Liver (tissue), 8 donors: ENCODE measurements at regions not wholly inside any gene's neighbourhood (a gene's known extent, or its start where the extent isn't known, plus 50 kb on each side); places are given as distances from the start of the nearest gene placed in this dataset.

Experiments used
- DNase-seq: peaks from one replicate; pipeline ENCODE4 v3.0.0-alpha.2; 2017; ENCODE audit warnings: low spot score
- H3K27ac ChIP-seq, 2 donors: one replicate each; pipeline ENCODE4 v1.7.0; 2013; ENCODE audit warnings: inconsistent platforms in 2 of 2, low read length in 2 of 2, control low read depth in 1 of 2, low read depth in 1 of 2, mild to moderate bottlenecking in 1 of 2
- H3K27me3 ChIP-seq, 4 donors: one replicate each; pipeline versions ENCODE4 v1.6.1 to v1.7.0; 2013; ENCODE audit warnings: low read length in 3 of 4, inconsistent platforms in 1 of 4, mild to moderate bottlenecking in 1 of 4, moderate library complexity in 1 of 4; ENCODE audit not compliant: control insufficient read depth in 4 of 4, insufficient read depth in 4 of 4
- H3K36me3 ChIP-seq, 4 donors: one replicate each; pipeline versions ENCODE4 v1.6.1 to v1.7.0; 2013; ENCODE audit warnings: low read length in 3 of 4, mild to moderate bottlenecking in 3 of 4, low read depth in 1 of 4, moderate library complexity in 1 of 4; ENCODE audit not compliant: control insufficient read depth in 4 of 4, insufficient read depth in 3 of 4
- H3K4me1 ChIP-seq, 4 donors: one replicate each; pipeline versions ENCODE4 v1.6.1 to v1.7.0; 2013; ENCODE audit warnings: low read length in 3 of 4, mild to moderate bottlenecking in 3 of 4, moderate library complexity in 1 of 4; ENCODE audit not compliant: control insufficient read depth in 4 of 4, insufficient read depth in 4 of 4
- H3K4me3 ChIP-seq, 3 donors: one replicate each; pipeline versions ENCODE4 v1.6.1 to v1.7.0; 2013; ENCODE audit warnings: low read length in 3 of 3, control low read depth in 1 of 3, low read depth in 1 of 3, mild to moderate bottlenecking in 1 of 3
- H3K9ac ChIP-seq, 2 donors: one replicate each; pipeline ENCODE4 v1.7.0; 2013; ENCODE audit warnings: low read length in 2 of 2, mild to moderate bottlenecking in 2 of 2, moderate library complexity in 2 of 2, control low read depth in 1 of 2, low read depth in 1 of 2
- H3K9me3 ChIP-seq, 4 donors: one replicate each; pipeline versions ENCODE4 v1.6.1 to v1.7.0; 2013; ENCODE audit warnings: low read length in 3 of 4; ENCODE audit not compliant: control insufficient read depth in 4 of 4
- EGR1 ChIP-seq, 2 donors: IDR thresholded peaks; 2 replicates each; pipeline ENCODE4 v1.6.1; 2016 to 2018; ENCODE audit warnings: antibody characterized with exemption in 2 of 2, low read depth in 2 of 2
- FOXA1 ChIP-seq: IDR thresholded peaks from 2 replicates; pipeline ENCODE4 v1.6.1; 2016; ENCODE audit warnings: antibody characterized with exemption
- FOXA2 ChIP-seq: IDR thresholded peaks from 2 replicates; pipeline ENCODE4 v1.6.1; 2016; ENCODE audit warnings: antibody characterized with exemption
- GABPA ChIP-seq, 2 donors: IDR thresholded peaks in 1 of 2; conservative IDR thresholded peaks in 1 of 2; 2 replicates each; pipeline ENCODE4 v1.6.1; 2016; ENCODE audit warnings: antibody characterized with exemption in 2 of 2, mild to moderate bottlenecking in 1 of 2, moderate library complexity in 1 of 2
- HNF4A ChIP-seq, 2 donors: conservative IDR thresholded peaks; 2 replicates each; pipeline ENCODE4 v1.6.1; 2016; ENCODE audit warnings: antibody characterized with exemption in 2 of 2, mild to moderate bottlenecking in 2 of 2
- HNF4G ChIP-seq: IDR thresholded peaks from 2 replicates; pipeline ENCODE4 v1.6.1; 2016; ENCODE audit warnings: antibody characterized with exemption
- JUND ChIP-seq, 2 donors: IDR thresholded peaks; 2 replicates each; pipeline ENCODE4 v1.6.1; 2016; ENCODE audit warnings: antibody characterized with exemption in 2 of 2
- MAX ChIP-seq: IDR thresholded peaks from 2 replicates; pipeline ENCODE4 v1.6.1; 2016; ENCODE audit warnings: antibody characterized with exemption
- NR2F2 ChIP-seq: IDR thresholded peaks from 2 replicates; pipeline ENCODE4 v1.6.1; 2016; ENCODE audit warnings: antibody characterized with exemption
- RAD21 ChIP-seq, 2 donors: IDR thresholded peaks; 2 replicates each; pipeline ENCODE4 v1.6.1; 2016; ENCODE audit warnings: antibody characterized with exemption in 2 of 2, mild to moderate bottlenecking in 2 of 2
- REST ChIP-seq: IDR thresholded peaks from 2 replicates; pipeline ENCODE4 v1.6.1; 2016; ENCODE audit warnings: antibody characterized with exemption, mild to moderate bottlenecking
- RXRA ChIP-seq, 2 donors: IDR thresholded peaks; 2 replicates each; pipeline ENCODE4 v1.6.1; 2017 to 2018; ENCODE audit warnings: antibody characterized with exemption in 2 of 2, mild to moderate bottlenecking in 1 of 2
- SP1 ChIP-seq: IDR thresholded peaks from 2 replicates; pipeline ENCODE4 v1.6.1; 2018; ENCODE audit warnings: antibody characterized with exemption, mild to moderate bottlenecking
- TAF1 ChIP-seq: conservative IDR thresholded peaks from 2 replicates; pipeline ENCODE4 v1.6.1; 2016; ENCODE audit warnings: antibody characterized with exemption, mild to moderate bottlenecking
- YY1 ChIP-seq: IDR thresholded peaks from 2 replicates; pipeline ENCODE4 v1.6.1; 2016; ENCODE audit warnings: antibody characterized with exemption, mild to moderate bottlenecking
- ZBTB33 ChIP-seq: IDR thresholded peaks from 2 replicates; pipeline ENCODE4 v1.6.1; 2016; ENCODE audit warnings: antibody characterized with exemption
- WGBS: extraction: QIAGEN DNeasy Blood & Tissue Kit; methylation state at CpG from one replicate; pipeline ENCODE4 v1.1.7; 2013; 5-methylcytosine and 5-hydroxymethylcytosine counted together
- TF ChIP-seq, protein P1 (sequence below): fragments of 150-350 bp; IDR thresholded peaks from 2 replicates; pipeline ENCODE4 v1.5.1; 2017; ENCODE audit warnings: improper control_type of control experiment, low read depth, low read length; ENCODE audit not compliant: missing input control
- TF ChIP-seq, protein P2 (sequence below): IDR thresholded peaks from 2 replicates; pipeline ENCODE4 v1.6.1; 2016; ENCODE audit warnings: antibody characterized with exemption
- donor health status: healthy.
- donor health status: healthy.
- donor health status: healthy.
- donor health status: healthy.
- donor health status: healthy.

- no peak overlapping the region for H3K27ac ChIP-seq
- TF ChIP-seq FOXA2 (no peak), REST (no peak), HNF4G (no peak)
- peaks cover 0 to 9% (median 6%) of the 10 kb centered on the region in 4 donors for H3K4me1 ChIP-seq
- H3K36me3 ChIP-seq: no peaks in the 10 kb centered on the region
- 68% methylated on average over 2 of the region's 2 CpGs for WGBS
- no peak overlapping the region for H3K9ac ChIP-seq
- DNase-seq: no peak
- no peak overlapping the region for H3K4me3 ChIP-seq
- H3K9me3 ChIP-seq: no peaks in the 10 kb centered on the region
- H3K27me3 ChIP-seq: no peaks in the 10 kb centered on the region
Observed at GRCh38 chr7:17549406-17549805, 251.0 kb downstream of the AHR start.

- H3K27ac ChIP-seq: no peak overlapping the region
- 97% methylated on average over 6 of the region's 6 CpGs for WGBS
- H3K4me1 ChIP-seq: peaks cover 0 to 3% (median 0%) of the 10 kb centered on the region in 4 donors
- no peak for TF ChIP-seq HNF4A (conservative IDR thresholded peaks at IDR 0.05)
- no peak for TF ChIP-seq NR2F2
- no peak for TF ChIP-seq JUND (IDR thresholded peaks at IDR 0.05)
- no peak for TF ChIP-seq REST
- TF ChIP-seq ZBTB33: no peak
- TF ChIP-seq FOXA1: no peak
- no peak for TF ChIP-seq HNF4G
- TF ChIP-seq, protein P1, sequence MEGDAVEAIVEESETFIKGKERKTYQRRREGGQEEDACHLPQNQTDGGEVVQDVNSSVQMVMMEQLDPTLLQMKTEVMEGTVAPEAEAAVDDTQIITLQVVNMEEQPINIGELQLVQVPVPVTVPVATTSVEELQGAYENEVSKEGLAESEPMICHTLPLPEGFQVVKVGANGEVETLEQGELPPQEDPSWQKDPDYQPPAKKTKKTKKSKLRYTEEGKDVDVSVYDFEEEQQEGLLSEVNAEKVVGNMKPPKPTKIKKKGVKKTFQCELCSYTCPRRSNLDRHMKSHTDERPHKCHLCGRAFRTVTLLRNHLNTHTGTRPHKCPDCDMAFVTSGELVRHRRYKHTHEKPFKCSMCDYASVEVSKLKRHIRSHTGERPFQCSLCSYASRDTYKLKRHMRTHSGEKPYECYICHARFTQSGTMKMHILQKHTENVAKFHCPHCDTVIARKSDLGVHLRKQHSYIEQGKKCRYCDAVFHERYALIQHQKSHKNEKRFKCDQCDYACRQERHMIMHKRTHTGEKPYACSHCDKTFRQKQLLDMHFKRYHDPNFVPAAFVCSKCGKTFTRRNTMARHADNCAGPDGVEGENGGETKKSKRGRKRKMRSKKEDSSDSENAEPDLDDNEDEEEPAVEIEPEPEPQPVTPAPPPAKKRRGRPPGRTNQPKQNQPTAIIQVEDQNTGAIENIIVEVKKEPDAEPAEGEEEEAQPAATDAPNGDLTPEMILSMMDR: no peak
- no peak for TF ChIP-seq EGR1 (IDR thresholded peaks at IDR 0.05; ENCODE audit: low read depth in 2 of 2)
- TF ChIP-seq GABPA (IDR thresholded peaks at IDR 0.05 in 1 of 2, conservative IDR thresholded peaks at IDR 0.05 in 1 of 2): no peak
- no peak for TF ChIP-seq FOXA2
- no peak for TF ChIP-seq YY1
- TF ChIP-seq RAD21 (IDR thresholded peaks at IDR 0.05): no peak
- no peak for TF ChIP-seq RXRA (IDR thresholded peaks at IDR 0.05)
- TF ChIP-seq, protein P2, sequence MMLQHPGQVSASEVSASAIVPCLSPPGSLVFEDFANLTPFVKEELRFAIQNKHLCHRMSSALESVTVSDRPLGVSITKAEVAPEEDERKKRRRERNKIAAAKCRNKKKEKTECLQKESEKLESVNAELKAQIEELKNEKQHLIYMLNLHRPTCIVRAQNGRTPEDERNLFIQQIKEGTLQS: no peak
- TF ChIP-seq TAF1: no peak
- no peak for TF ChIP-seq MAX
- TF ChIP-seq SP1: no peak
- no peaks in the 10 kb centered on the region for H3K36me3 ChIP-seq
- no peak overlapping the region for H3K4me3 ChIP-seq
- H3K9ac ChIP-seq: no peak overlapping the region
- no peak for DNase-seq
- H3K9me3 ChIP-seq: no peaks in the 10 kb centered on the region
- H3K27me3 ChIP-seq: no peaks in the 10 kb centered on the region
Observed at GRCh38 chr7:17552373-17552772, 253.9 kb downstream of the AHR start.
